Esophagus squamous epithelium (tissue), 5 donors: ENCODE measurements at regions not wholly inside any gene's neighbourhood (a gene's known extent, or its start where the extent isn't known, plus 50 kb on each side); places are given as distances from the start of the nearest gene placed in this dataset.

Experiments used
- DNase-seq: peaks from one replicate; lab custom pipeline; 2025; lab: John Stamatoyannopoulos, UW
- H3K27ac ChIP-seq, 4 donors: fragments of 200-600 bp; sonication (generic); one replicate each; pipeline ENCODE4 v1.5.1; 2016 to 2019; ENCODE audit warnings: mild to moderate bottlenecking in 1 of 4
- H3K27me3 ChIP-seq, 4 donors: fragments of 200-600 bp; sonication (generic); 1 replicate in 3 of 4; 2 replicates in 1 of 4; pipeline versions ENCODE4 v1.5.1 to v1.6.0; 2017 to 2021; ENCODE audit warnings: antibody characterized with exemption in 1 of 4
- H3K36me3 ChIP-seq, 3 donors: fragments of 200-600 bp; sonication (generic); one replicate each; pipeline ENCODE4 v1.5.1; 2016 to 2019
- H3K4me1 ChIP-seq, 3 donors: fragments of 200-600 bp; sonication (generic); one replicate each; pipeline ENCODE4 v1.5.1; 2017 to 2019
- H3K4me3 ChIP-seq, 4 donors: fragments of 200-600 bp; sonication (generic); 1 replicate in 3 of 4; 2 replicates in 1 of 4; pipeline ENCODE4 v1.5.1; 2016 to 2019; ENCODE audit warnings: mild to moderate bottlenecking in 2 of 4, moderate library complexity in 1 of 4
- H3K9me3 ChIP-seq, 3 donors: fragments of 200-600 bp; sonication (generic); one replicate each; pipeline ENCODE4 v1.5.1; 2016 to 2019
- POLR2A ChIP-seq, 4 donors: fragments of 450-650 bp; IDR thresholded peaks; one replicate each; pipeline ENCODE4 v1.6.1; 2017; ENCODE audit warnings: antibody characterized with exemption in 4 of 4, mild to moderate bottlenecking in 4 of 4, moderate library complexity in 3 of 4
- WGBS, 2 donors: methylation state at CpG; one replicate each; pipeline ENCODE4 v1.1.5; 2018; 5-methylcytosine and 5-hydroxymethylcytosine counted together
- intact Hi-C: fragments of 100-400 bp; cut with DNase I; formaldehyde crosslinking; loops from one replicate; pipeline ENCODE4 v1.15.0; 2022
- TF ChIP-seq, protein P1 (sequence below), 6 experiments: fragments of 450-650 bp in 4 of 6; fragments of 200-600 bp in 2 of 6; sonication (generic) in 2 of 6; IDR thresholded peaks; one replicate each; pipeline ENCODE4 v1.5.1; 2016 to 2019; ENCODE audit warnings: antibody characterized with exemption in 6 of 6, mild to moderate bottlenecking in 4 of 6, moderate library complexity in 4 of 6
- donor health status: DM: yes; HTN: yes; CAD: no.

DNA sequence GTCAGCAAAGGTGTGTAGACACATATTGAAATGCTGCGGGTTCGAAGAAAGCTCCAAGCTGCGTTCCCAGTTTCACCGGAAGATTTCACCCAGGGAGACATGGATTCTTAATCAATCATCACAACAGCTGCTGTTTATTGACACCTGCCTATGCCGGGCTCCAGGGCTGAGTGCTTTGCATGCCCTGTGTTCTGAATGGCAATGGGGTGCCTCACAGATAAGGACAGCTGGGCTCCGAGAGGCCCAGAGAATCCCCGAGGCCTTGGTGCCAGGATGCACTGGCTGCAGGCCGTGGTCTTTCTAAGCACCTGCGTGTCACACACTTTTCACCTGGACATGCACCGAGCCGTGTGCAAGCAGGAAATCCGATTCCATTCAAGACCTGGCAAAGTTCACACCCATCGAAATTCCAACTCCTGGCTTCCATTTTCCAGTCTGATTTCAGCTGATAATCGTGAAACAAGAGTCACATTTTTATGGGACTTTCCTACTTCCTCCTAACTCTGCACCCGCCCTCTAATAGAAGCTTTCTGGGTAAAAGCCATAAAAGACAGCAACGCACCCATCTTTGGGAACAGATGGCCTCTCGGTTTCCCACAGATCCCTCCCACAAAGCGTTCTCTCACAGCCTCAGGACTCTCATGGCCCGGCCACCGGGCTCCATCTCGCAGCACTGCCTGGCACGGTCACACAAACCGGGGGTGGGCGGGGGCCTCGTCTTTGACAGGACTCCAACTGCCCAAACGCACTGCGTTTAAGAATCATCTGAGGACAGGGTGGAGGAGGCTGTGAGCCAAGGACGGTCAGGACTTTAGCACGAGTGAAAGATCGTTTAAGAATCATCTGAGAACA lies 245.6 kb upstream of the SALL3 start:
- no peak overlapping the region for H3K27ac ChIP-seq
- no peak for TF ChIP-seq POLR2A (IDR thresholded peaks at IDR 0.05)
- TF ChIP-seq, protein P1, sequence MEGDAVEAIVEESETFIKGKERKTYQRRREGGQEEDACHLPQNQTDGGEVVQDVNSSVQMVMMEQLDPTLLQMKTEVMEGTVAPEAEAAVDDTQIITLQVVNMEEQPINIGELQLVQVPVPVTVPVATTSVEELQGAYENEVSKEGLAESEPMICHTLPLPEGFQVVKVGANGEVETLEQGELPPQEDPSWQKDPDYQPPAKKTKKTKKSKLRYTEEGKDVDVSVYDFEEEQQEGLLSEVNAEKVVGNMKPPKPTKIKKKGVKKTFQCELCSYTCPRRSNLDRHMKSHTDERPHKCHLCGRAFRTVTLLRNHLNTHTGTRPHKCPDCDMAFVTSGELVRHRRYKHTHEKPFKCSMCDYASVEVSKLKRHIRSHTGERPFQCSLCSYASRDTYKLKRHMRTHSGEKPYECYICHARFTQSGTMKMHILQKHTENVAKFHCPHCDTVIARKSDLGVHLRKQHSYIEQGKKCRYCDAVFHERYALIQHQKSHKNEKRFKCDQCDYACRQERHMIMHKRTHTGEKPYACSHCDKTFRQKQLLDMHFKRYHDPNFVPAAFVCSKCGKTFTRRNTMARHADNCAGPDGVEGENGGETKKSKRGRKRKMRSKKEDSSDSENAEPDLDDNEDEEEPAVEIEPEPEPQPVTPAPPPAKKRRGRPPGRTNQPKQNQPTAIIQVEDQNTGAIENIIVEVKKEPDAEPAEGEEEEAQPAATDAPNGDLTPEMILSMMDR (IDR thresholded peaks at IDR 0.05): no peak
- intact Hi-C loops: no loop called here
- WGBS, 2 donors: 78% methylated on average over 19 to 30 of the region's 30 CpGs
- no peaks in the 10 kb centered on the region for H3K9me3 ChIP-seq
- peaks cover 0 to 11% (median 0%) of the 10 kb centered on the region in 4 donors for H3K27me3 ChIP-seq
- no peaks in the 10 kb centered on the region for H3K36me3 ChIP-seq
- H3K4me3 ChIP-seq: no peak overlapping the region
- DNase-seq: no peak
- no peaks in the 10 kb centered on the region for H3K4me1 ChIP-seq

DNA sequence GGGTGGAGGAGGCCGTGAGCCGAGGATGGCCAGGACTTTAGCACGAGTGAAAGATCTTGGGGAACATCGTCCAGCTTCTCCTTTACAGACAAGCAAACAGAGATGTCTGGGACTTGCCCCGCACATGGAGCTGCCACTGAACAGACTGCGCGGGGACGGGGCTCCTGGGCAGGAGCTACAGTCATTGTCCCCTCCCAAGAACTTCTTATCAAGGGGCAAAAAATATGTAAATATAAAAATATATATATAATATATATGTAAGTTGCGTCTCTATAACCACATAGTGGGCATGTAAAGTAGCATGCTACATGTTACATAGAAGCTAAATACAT lies 245.0 kb upstream of the SALL3 start:
- no peak overlapping the region for H3K27ac ChIP-seq
- H3K4me3 ChIP-seq: no peak overlapping the region
- H3K9me3 ChIP-seq: no peaks in the 10 kb centered on the region
- TF ChIP-seq POLR2A (IDR thresholded peaks at IDR 0.05): no peak
- TF ChIP-seq, protein P1 (IDR thresholded peaks at IDR 0.05): no peak
- intact Hi-C loops: no loop called here
- no peaks in the 10 kb centered on the region for H3K4me1 ChIP-seq
- H3K36me3 ChIP-seq: no peaks in the 10 kb centered on the region
- peaks cover 0 to 11% (median 0%) of the 10 kb centered on the region in 4 donors for H3K27me3 ChIP-seq
- 90 to 94% methylated on average over 9 of the region's 9 CpGs for WGBS, 2 donors
- no peak for DNase-seq

DNA sequence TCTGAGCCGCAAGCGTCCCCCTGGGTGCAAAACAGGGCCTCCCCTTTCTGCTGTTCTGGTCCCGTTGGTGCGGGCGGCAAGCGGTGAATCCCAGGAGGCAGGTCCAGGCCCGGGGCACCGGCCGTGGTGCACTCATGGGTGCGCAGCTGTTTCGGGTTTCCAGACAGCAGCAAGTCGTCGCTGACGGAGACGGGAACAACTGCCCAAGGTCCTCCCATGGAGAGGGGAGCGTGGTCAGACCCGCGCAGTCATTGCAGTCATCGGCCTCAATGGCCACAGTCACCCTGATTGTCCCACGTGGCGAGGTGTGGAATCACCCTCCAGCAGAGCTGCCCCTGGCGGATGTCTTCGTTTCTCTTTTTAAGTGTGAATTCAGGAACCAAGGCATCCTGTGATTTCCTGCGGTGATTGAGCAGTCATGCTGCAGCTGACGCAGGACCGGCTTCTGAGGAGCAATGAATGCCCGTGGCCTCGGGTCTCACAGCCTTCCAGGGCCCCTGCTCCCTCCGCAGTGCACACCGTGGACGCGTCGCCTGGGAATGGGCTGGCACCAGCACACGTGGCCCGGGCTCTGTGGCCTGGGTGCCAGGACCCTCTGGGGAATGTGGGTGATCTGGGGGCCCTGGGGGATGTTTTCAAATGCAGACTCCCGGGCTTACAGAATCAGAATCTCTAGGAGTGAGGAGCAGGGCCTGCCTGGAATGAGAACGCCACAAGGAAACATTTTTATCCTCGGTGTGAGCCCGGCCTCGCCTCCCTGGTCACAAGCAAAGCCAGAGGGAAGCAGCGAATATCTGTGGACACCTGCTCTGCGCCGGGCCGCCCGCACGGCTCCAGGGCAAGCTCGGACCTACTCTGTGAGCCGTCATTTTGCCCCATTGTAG lies 244.2 kb upstream of the SALL3 start:
- H3K27me3 ChIP-seq: peaks cover 0 to 11% (median 0%) of the 10 kb centered on the region in 4 donors
- H3K27ac ChIP-seq: no peak overlapping the region
- DNase-seq: no peak
- intact Hi-C loops: no loop called here
- H3K9me3 ChIP-seq: no peaks in the 10 kb centered on the region
- no peak overlapping the region for H3K4me3 ChIP-seq
- no peaks in the 10 kb centered on the region for H3K36me3 ChIP-seq
- H3K4me1 ChIP-seq: no peaks in the 10 kb centered on the region
- 86 to 92% methylated on average over 19 to 22 of the region's 48 CpGs for WGBS, 2 donors
- no peak for TF ChIP-seq POLR2A (IDR thresholded peaks at IDR 0.05)
- TF ChIP-seq, protein P1 (IDR thresholded peaks at IDR 0.05): no peak

DNA sequence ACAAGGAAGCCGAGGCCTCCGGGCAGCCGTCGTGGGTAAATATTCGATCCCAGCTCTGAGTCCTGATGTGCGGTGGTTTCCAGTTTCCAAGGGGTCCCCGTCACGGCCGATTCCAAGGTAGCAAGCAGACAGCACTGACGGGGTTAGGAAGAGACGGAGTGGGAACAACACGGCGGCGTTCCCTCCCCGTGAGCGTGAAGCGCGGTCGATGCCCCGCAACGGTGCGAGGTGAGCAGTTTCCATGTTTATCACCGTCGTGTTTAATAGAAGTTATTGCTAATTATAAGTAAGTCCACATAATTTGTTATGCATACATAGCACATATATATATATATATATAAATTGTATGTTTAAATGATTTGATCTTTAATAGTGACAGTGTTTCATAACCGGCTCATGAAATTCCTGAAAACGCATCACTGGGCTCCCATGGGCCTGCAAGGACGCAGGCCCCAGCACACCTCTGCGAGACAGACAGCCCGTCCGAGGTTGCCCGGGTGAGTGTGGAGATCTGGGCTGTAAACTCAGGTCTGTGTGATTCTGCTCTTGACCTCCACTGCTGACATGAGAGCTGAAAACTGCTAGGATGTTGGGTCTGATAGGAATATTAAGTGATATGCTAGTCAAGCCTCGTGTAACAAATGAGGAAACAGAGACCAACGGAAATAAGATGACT lies 243.5 kb upstream of the SALL3 start:
- H3K27ac ChIP-seq: no peak overlapping the region
- no peak for DNase-seq
- TF ChIP-seq, protein P1 (IDR thresholded peaks at IDR 0.05): no peak
- TF ChIP-seq POLR2A (IDR thresholded peaks at IDR 0.05): no peak
- H3K4me3 ChIP-seq: no peak overlapping the region
- H3K4me1 ChIP-seq: no peaks in the 10 kb centered on the region
- H3K9me3 ChIP-seq: no peaks in the 10 kb centered on the region
- H3K27me3 ChIP-seq: peaks cover 0 to 11% (median 0%) of the 10 kb centered on the region in 4 donors
- intact Hi-C loops: no loop called here
- H3K36me3 ChIP-seq: no peaks in the 10 kb centered on the region
- 88 to 90% methylated on average over 30 to 33 of the region's 33 CpGs for whole genome bisulfite sequencing, 2 donors
